HFF-Myc (cell line): ENCODE measurements at regions not wholly inside any gene's neighbourhood (a gene's known extent, or its start where the extent isn't known, plus 50 kb on each side); places are given as distances from the start of the nearest gene placed in this dataset.
"Not testable (repeated sequence)": the region's sequence is repeated elsewhere in the genome, so short reads cannot be mapped to it uniquely, and the experiment has no call there.

ENCODE experiments used
- DNase-seq: peaks from one replicate; pipeline ENCODE4 v3.0.0-alpha.2; 2011; ENCODE audit warnings: low read depth; ENCODE audit errors: extremely low read depth
- H3K4me3 ChIP-seq: replicated peaks from 2 replicates; pipeline ENCODE4 v1.5.1; 2011; ENCODE audit warnings: low read depth, mild to moderate bottlenecking, control low read depth, low read length
- CTCF ChIP-seq: IDR thresholded peaks from 2 replicates; pipeline ENCODE4 v1.5.1; 2012; ENCODE audit warnings: mild to moderate bottlenecking, low read depth, low read length, control low read depth; ENCODE audit errors: missing control alignments

- no peak for TF ChIP-seq CTCF
- no peak overlapping the region for H3K4me3 ChIP-seq
- no peak for DNase-seq
Observed at GRCh38 chr16:29117631-29118030, 132.8 kb downstream of the LAT start.

DNA sequence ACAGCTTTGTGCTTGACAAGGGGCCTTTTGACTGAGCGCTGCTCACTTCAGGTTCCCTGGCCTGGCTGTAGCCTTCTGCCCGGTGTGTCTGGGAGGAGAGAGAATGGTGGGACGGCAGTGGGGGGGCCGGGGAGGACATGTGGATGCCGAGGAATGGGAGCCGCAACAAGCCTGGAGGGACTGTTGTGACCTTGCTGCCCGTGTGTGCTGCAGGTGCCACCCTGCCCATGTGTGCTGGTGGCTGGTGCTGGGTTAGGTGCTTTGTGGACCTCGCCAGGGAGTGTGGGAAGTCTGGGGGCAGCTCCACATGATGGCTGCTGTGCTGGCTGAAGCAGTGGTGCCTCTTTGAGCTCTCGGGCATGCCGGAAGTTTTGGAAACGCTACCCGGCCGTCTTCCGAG, 132.1 kb downstream of the LAT start:
- no peak overlapping the region for H3K4me3 ChIP-seq
- no peak for DNase-seq
- TF ChIP-seq CTCF: no peak

GRCh38 chr16:29116207-29116606, 131.4 kb downstream of the LAT start:
- DNase-seq, H3K4me3 ChIP-seq: not testable (repeated sequence)

DNA sequence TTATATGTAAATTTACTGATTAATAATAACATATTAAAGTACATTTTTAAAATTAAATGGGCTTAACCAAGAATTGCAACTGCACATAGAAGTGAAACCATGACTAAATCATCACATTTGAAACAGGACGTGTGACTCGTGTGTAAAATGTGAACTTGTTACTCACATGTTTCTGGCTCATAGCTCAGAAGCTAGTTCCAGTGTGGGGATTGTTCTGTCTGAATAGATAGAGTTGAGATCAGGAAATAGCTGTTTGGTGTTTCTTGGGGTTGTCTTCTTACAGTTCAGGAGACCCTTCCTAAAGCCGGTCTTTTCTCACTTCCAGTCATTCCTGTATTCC, 130.9 kb downstream of the LAT start:
- not testable (repeated sequence) for DNase-seq

GRCh38 chr16:29114989-29115801, 130.3 kb downstream of the LAT start:
- TF ChIP-seq CTCF: peak; percentile 74
- DNase-seq: peak; percentile 53
- not testable (repeated sequence) for H3K4me3 ChIP-seq

More for the DNA sequence above, 130.9 kb downstream of the LAT start:
- not testable (repeated sequence) for H3K4me3 ChIP-seq

DNA sequence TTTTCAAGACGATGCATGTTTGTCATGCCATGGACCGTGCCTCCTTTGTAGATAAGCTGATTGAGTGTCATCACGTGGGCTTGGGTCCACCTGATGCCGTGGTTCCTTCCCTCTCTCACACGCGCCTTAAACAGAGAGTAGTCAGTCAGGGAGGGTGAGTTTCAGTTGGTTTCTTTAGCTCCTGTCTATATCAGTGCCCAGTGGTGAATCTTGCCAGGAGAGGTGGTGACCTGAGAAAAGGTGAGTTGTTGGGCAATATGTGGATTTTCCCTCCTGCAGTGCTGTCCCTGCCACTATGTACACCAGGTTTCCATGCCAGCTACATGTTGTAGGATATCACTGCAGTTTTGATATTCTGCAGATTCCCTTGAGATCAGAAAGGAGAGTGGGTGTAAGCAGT, 129.7 kb downstream of the LAT start:
- TF ChIP-seq CTCF: no peak
- no peak overlapping the region for H3K4me3 ChIP-seq
- DNase-seq: no peak

GRCh38 chr16:29113446-29113845, 128.6 kb downstream of the LAT start:
- not testable (repeated sequence) for DNase-seq, H3K4me3 ChIP-seq

DNA sequence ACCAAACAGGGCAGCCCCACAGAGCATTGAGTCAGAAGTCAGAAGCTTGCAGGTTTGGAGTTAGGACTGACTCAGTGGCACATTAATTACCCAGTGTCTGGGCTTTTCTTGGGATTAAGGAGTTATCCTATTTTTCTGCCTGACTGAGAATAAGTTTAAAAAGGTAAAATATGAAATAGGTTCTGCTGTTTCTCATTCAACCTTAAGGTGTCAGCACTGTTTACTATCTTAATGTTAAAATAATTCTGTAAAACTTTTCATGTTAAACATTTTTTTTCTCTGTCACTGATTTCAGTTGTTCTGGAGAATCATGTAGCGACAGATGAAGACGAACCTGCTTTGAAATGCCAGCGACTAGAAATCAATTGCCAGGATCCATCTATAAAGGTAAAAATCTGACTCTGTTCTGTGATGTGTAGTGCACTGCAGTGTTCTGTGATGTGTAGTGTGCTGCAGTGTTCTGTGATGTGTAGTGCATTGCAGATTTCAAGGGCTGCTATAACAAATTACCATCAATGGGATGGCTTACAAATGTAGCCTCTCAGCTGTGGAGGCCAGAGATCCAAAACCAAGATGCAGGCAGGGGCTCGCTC, 128.0 kb downstream of the LAT start:
- TF ChIP-seq CTCF: no peak
- no peak for DNase-seq
- H3K4me3 ChIP-seq: no peak overlapping the region

DNA sequence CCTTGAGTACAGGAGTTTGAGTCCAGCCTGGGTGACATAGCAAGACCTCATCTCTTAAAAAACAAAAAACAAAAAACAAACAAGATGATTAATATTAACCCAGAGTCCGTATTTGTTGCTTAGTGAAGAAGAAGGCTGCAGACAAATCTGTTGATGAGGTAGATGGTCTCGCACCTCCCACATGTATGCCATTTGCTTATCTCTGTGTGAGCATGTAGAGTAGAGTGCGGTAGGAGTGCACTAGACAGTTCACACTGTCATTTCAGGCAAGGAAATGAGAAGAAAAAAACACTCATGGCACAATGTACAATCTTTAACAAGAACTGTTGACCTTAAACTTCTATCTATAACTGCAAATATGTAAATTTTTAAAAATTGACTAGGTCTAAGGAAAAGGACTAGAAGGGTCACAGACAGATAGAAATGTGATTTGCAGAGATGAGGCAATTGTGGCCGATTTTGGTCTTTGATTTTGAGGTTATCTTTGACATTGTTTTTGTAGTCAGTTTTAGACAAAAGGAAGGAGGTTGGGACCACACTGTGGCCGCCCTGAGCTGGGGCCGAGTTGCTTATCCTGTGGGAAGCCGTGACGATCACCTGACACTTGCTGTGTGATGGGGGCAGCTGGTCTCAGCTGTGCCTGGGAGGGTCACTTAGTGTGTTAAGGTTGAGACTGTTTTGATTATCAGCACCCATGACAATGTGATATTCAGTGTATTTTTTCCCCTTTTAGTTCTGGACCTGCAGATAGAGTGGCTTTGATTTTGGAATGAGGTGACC, 127.2 kb downstream of the LAT start:
- not testable (repeated sequence) for DNase-seq, H3K4me3 ChIP-seq
